ENCODE measurements at regions not wholly inside any gene's neighbourhood (a gene's known extent, or its start where the extent isn't known, plus 50 kb on each side); places are given as distances from the start of the nearest gene placed in this dataset.

- H3K36me3 ChIP-seq = no peaks in the 10 kb centered on the region
- WGBS, 2 donors = 52 to 68% methylated on average over 1 of the region's 1 CpG
- no peak for DNase-seq
- no peak for TF ChIP-seq POLR2A (IDR thresholded peaks at IDR 0.05)
- TF ChIP-seq CTCF (IDR thresholded peaks at IDR 0.05) = no peak
- no peak overlapping the region for H3K27ac ChIP-seq
- H3K9me3 ChIP-seq = no peaks in the 10 kb centered on the region
- intact Hi-C loops (cut with DNase I) = no loop called here
- no peaks in the 10 kb centered on the region for H3K27me3 ChIP-seq
- no peaks in the 10 kb centered on the region for H3K4me1 ChIP-seq
- no peak overlapping the region for H3K4me3 ChIP-seq
These were observed 754.3 kb upstream of the PKDCC start for GRCh38 chr2:41293491-41293890.

- no peak for DNase-seq
- no peaks in the 10 kb centered on the region for H3K27me3 ChIP-seq
- H3K36me3 ChIP-seq = no peaks in the 10 kb centered on the region
- no peak overlapping the region for H3K4me3 ChIP-seq
- TF ChIP-seq POLR2A (IDR thresholded peaks at IDR 0.05) = no peak
- no peak for TF ChIP-seq CTCF (IDR thresholded peaks at IDR 0.05)
- intact Hi-C loops (cut with DNase I) = no loop called here
- no peaks in the 10 kb centered on the region for H3K4me1 ChIP-seq
- no peak overlapping the region for H3K27ac ChIP-seq
- H3K9me3 ChIP-seq = no peaks in the 10 kb centered on the region
- WGBS, 2 donors = 75 to 83% methylated on average over 3 of the region's 3 CpGs
These were observed 753.5 kb upstream of the PKDCC start for GRCh38 chr2:41294331-41294730.

- WGBS, 2 donors = 16 to 27% methylated on average over 1 of the region's 1 CpG
- no peaks in the 10 kb centered on the region for H3K36me3 ChIP-seq
- H3K27ac ChIP-seq = no peak overlapping the region
- H3K4me1 ChIP-seq = no peaks in the 10 kb centered on the region
- no peak overlapping the region for H3K4me3 ChIP-seq
- no peak for DNase-seq
- H3K27me3 ChIP-seq = no peaks in the 10 kb centered on the region
- no peak for TF ChIP-seq CTCF (IDR thresholded peaks at IDR 0.05)
- intact Hi-C loops (cut with DNase I) = no loop called here
- H3K9me3 ChIP-seq = no peaks in the 10 kb centered on the region
These were observed 734.7 kb upstream of the PKDCC start for GRCh38 chr2:41313082-41313481.

GRCh38 chr2:41314511-41315070 lies 733.2 kb upstream of the PKDCC start:
- Histone ChIP-seq H3K9me3 (no peaks in the 10 kb centered on the region), H3K27me3 (no peaks in the 10 kb centered on the region), H3K36me3 (no peaks in the 10 kb centered on the region), H3K4me1 (no peaks in the 10 kb centered on the region), H3K27ac (no peak overlapping the region), H3K4me3 (no peak overlapping the region)
- no peak for TF ChIP-seq CTCF (IDR thresholded peaks at IDR 0.05)
- 15 to 31% methylated on average over 3 of the region's 3 CpGs for WGBS, 2 donors
- intact Hi-C loops (cut with DNase I) = no loop called here
- no peak for DNase-seq

GRCh38 chr2:41319437-41319836 lies 728.4 kb upstream of the PKDCC start:
- 76 to 81% methylated on average over 6 of the region's 6 CpGs for WGBS, 2 donors
- intact Hi-C loops (cut with DNase I) = no loop called here
- Histone ChIP-seq H3K36me3 (no peaks in the 10 kb centered on the region), H3K27ac (no peak overlapping the region), H3K4me1 (no peaks in the 10 kb centered on the region), H3K27me3 (no peaks in the 10 kb centered on the region), H3K4me3 (no peak overlapping the region), H3K9me3 (no peaks in the 10 kb centered on the region)
- DNase-seq = no peak
- TF ChIP-seq POLR2A (IDR thresholded peaks at IDR 0.05) (no peak), CTCF (IDR thresholded peaks at IDR 0.05) (no peak)

Data from esophagus squamous epithelium (tissue), 5 donors.